ENCODE measurements at regions not wholly inside any gene's neighbourhood (a gene's known extent, or its start where the extent isn't known, plus 50 kb on each side); places are given as distances from the start of the nearest gene placed in this dataset.
"Not testable (repeated sequence)": the region's sequence is repeated elsewhere in the genome, so short reads cannot be mapped to it uniquely, and the experiment has no call there.

DNA sequence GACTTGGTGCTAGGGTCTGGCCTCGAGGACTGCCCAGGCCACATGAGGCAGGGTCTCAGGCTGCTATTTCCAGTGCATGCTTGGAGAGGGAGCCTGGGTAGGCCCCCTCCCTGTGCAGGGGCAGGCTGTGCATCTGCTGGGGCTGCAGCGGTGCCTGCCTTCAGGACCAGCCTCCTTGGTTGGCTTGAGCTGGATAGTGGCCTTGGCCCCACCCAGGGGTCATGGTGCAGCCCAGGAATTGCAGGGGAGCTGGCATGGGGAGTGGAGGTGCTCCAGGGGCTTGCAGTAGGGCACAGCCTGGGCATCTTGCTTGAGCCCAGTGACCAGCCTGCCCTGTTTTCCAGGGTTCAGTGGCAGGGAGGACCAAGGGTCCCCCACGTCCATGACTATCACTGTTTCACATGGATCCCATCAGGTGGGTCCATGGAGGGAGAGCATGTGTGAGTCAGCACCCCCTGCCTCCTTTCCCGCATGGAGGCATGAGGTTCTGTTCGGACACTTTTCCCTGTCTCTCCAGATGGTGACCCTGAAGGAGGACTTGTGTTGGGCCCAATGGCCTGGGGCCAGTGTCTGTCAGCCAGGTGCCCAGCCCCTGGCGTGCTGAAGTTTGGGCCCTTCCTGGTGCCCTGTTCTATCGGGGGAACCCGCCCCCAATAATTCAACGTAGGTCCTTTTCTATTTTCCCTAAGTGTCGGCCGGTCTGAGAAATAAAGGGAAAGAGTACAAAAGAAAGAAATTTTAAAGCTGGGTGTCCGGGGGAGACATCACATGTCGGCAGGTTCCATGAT, 218.6 kb downstream of the SNRPN start:
- Mint-ChIP-seq H3K9me3 (peaks cover 30% of the 10 kb centered on the region), H3K4me1 (ENCODE audit: low read depth) (no peaks in the 10 kb centered on the region), H3K27ac (no peak overlapping the region), H3K4me3 (no peak overlapping the region), H3K27me3 (no peaks in the 10 kb centered on the region), H3K36me3 (ENCODE audit: low read depth) (no peaks in the 10 kb centered on the region)
- DNase-seq (no peak), ATAC-seq (no peak)
- intact Hi-C loops (cut with micrococcal nuclease), result no loop called here
- CTCF ChIA-PET, result no interaction called here
- TF ChIP-seq, protein P1, sequence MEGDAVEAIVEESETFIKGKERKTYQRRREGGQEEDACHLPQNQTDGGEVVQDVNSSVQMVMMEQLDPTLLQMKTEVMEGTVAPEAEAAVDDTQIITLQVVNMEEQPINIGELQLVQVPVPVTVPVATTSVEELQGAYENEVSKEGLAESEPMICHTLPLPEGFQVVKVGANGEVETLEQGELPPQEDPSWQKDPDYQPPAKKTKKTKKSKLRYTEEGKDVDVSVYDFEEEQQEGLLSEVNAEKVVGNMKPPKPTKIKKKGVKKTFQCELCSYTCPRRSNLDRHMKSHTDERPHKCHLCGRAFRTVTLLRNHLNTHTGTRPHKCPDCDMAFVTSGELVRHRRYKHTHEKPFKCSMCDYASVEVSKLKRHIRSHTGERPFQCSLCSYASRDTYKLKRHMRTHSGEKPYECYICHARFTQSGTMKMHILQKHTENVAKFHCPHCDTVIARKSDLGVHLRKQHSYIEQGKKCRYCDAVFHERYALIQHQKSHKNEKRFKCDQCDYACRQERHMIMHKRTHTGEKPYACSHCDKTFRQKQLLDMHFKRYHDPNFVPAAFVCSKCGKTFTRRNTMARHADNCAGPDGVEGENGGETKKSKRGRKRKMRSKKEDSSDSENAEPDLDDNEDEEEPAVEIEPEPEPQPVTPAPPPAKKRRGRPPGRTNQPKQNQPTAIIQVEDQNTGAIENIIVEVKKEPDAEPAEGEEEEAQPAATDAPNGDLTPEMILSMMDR (IDR thresholded peaks at IDR 0.05), result no peak
- POLR2A ChIA-PET, result no interaction called here

DNA sequence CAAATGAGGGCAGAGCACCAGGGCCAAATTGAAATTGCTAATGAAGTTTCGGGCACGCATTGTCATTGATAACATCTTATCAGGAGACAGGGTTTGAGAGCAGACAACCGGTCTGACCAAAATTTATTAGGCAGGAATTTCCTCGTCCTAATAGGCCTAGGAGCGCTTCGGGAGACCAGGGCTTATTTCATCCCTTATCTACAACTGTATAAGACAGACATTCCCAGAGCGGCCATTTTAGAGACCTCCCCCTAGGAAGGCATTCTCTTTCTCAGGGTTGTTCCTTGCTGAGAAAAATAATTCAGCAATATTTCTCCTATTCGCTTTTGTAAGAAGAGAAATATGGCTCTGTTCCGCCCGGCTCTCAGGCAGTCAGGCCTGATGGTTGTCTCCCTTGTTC, 219.4 kb downstream of the SNRPN start:
- H3K36me3 Mint-ChIP-seq (ENCODE audit: low read depth); H3K4me3 Mint-ChIP-seq; CTCF ChIA-PET; ATAC-seq; POLR2A ChIA-PET; intact Hi-C loops (cut with micrococcal nuclease); H3K27ac Mint-ChIP-seq; DNase-seq; H3K27me3 Mint-ChIP-seq; H3K4me1 Mint-ChIP-seq (ENCODE audit: low read depth): not testable (repeated sequence)
- peaks cover 30% of the 10 kb centered on the region for H3K9me3 Mint-ChIP-seq

DNA sequence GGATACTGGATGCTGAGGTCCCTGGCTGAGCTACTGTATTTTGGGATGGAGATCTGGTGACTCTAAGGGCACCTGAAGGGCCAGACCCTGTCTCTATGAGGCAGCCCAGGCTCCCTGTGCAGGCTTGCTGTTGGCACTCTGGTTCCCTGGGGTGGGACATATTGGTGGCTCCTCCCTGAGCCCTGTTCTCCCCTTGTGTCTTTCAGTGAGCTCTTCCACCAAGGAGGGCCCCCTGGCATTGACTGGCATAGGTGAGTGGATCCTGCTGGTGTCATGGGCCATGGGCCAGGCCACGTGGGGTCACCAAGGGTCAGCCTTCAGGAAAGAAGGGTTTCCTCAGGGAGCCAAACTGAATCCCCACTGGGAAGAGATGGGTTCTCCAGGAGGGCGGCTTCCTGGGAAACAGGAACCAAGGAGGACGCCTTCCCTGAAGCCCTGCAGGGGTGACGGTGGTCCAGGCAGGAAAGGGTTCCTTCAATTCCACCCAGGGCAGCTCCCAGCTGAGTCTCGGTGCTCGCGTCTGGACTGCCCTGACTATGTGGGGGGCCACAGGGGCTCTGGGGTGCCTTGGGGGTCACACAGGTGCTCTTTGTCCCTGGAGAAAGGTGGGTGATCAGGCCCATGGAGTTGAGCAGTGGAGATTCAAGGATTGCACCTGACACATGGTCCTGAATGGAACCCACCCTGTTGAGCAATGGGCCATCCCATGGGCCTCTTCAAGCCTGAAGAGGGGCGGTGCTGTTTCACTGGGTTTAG, 220.4 kb downstream of the SNRPN start:
- no peak for ATAC-seq
- DNase-seq, result no peak

DNA sequence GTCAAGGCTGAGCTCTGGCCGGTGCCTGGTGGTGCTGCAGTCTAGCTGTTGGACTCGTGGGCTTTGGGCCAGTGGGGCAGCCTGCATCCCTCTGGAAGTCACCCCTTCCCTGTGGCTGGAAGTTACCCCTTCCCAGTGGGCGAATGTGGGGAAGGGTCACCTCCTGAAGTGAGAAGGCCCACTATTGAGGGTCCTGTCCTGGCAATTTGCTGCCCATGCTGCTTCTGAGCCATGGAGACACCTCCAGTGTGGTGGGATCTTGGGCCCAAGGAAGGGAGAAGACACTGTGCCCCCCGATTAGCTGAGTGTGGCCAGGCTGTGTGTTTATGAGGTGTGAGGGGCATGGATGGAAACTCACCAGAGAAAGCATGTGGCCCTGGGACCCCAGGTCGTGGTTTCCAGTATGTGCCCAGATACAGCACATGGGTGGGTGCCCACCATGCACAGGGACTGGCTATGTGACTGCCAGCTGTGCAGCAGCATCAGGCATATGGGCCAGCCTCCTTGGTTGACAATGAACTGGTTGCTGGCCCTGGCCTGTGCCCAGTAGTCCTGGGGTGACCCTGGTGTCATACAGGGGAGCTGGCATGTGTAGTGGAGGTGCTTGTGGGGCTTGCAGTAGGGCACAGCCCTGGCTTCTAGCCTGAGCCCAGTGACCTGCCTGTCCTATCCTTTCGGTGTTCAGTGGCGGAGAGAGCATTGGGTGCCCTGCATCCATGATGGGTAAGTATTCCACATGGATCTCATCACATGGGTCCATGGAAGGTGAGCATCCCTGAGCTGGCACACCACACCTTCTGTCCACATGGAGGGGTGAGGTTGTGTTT, 221.2 kb downstream of the SNRPN start:
- ChIA-PET POLR2A (no interaction called here), CTCF (interaction anchor here (0.6 kb wide), 1 partner anchor 11 kb away, joined by 4 read pairs; no protein-coding TSS in a partner anchor)
- no peak overlapping the region for H3K4me3 Mint-ChIP-seq
- no peaks in the 10 kb centered on the region for H3K4me1 Mint-ChIP-seq (ENCODE audit: low read depth)
- no peak for DNase-seq
- H3K36me3 Mint-ChIP-seq (ENCODE audit: low read depth), result no peaks in the 10 kb centered on the region
- TF ChIP-seq, protein P1 (IDR thresholded peaks at IDR 0.05), result no peak
- H3K27me3 Mint-ChIP-seq, result no peaks in the 10 kb centered on the region
- H3K27ac Mint-ChIP-seq, result no peak overlapping the region
- peaks cover 28% of the 10 kb centered on the region for H3K9me3 Mint-ChIP-seq
- no peak for ATAC-seq
- intact Hi-C loops (cut with micrococcal nuclease), result no loop called here

More for the DNA sequence above, 220.4 kb downstream of the SNRPN start:
- Mint-ChIP-seq H3K9me3 (peaks cover 26% of the 10 kb centered on the region), H3K27ac (no peak overlapping the region), H3K27me3 (no peaks in the 10 kb centered on the region), H3K4me1 (ENCODE audit: low read depth) (no peaks in the 10 kb centered on the region), H3K36me3 (ENCODE audit: low read depth) (no peaks in the 10 kb centered on the region), H3K4me3 (no peak overlapping the region)
- POLR2A ChIA-PET, result no interaction called here
- intact Hi-C loops (cut with micrococcal nuclease), result no loop called here
- TF ChIP-seq, protein P1 (IDR thresholded peaks at IDR 0.05), result no peak
- CTCF ChIA-PET, result interaction anchor here (0.6 kb wide), 1 partner anchor 10 kb away, joined by 4 read pairs; no protein-coding TSS in a partner anchor

DNA sequence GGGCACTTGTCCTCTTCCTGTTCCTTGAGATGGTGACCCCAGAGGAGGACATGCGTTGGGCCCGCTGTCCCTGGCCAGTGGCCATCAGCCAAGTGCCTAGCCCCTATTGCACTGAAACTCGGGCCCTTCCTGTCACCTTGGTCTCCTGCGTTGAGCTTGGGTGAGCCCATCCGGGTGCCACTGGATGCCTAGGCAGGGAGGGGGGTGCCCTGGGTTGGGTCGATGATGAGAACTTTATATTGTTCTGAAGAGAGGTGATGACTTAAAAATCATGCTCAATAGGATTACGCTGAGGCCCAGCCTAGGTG, 221.8 kb downstream of the SNRPN start:
- DNase-seq, result no peak
- Mint-ChIP-seq H3K27ac (no peak overlapping the region), H3K36me3 (ENCODE audit: low read depth) (no peaks in the 10 kb centered on the region)

More for the DNA sequence above, 221.8 kb downstream of the SNRPN start:
- intact Hi-C loops (cut with micrococcal nuclease), result no loop called here
- H3K27me3 Mint-ChIP-seq, result no peaks in the 10 kb centered on the region
- POLR2A ChIA-PET, result no interaction called here
- H3K4me3 Mint-ChIP-seq, result no peak overlapping the region
- no peaks in the 10 kb centered on the region for H3K4me1 Mint-ChIP-seq (ENCODE audit: low read depth)
- TF ChIP-seq, protein P1 (IDR thresholded peaks at IDR 0.05), result no peak
- CTCF ChIA-PET, result no interaction called here
- peaks cover 28% of the 10 kb centered on the region for H3K9me3 Mint-ChIP-seq
- no peak for ATAC-seq
